Naive thymus-derived CD4-positive, alpha-beta T cell (primary cell): ENCODE measurements at regions not wholly inside any gene's neighbourhood (a gene's known extent, or its start where the extent isn't known, plus 50 kb on each side); places are given as distances from the start of the nearest gene placed in this dataset.

Experiments
- ATAC-seq: fragments of 150-1000 bp; cut with Tn5 transposase; 2 replicates; pipeline ENCODE4 v1.10.0; 2021; ENCODE audit warnings: mild to moderate bottlenecking, moderate library complexity
- CTCF ChIA-PET: fragments of 350-600 bp; sonication (Branson Sonifier 250); formaldehyde crosslinking; loops from one replicate; lab custom pipeline; 2021; ENCODE audit warnings: antibody characterized with exemption; lab: Charles Lee
- POLR2A ChIA-PET: fragments of 350-600 bp; sonication (Branson Sonifier 250); formaldehyde crosslinking; loops from one replicate; lab custom pipeline; 2021; ENCODE audit warnings: antibody characterized with exemption, inconsistent platforms; lab: Charles Lee
- DNase-seq, 9 donors: peaks; one replicate each; pipeline versions ENCODE4 v3.0.0 to v3.0.0-alpha.2; 2020 to 2022; ENCODE audit warnings: mixed read lengths in 1 of 9
- H3K27ac ChIP-seq: one replicate; pipeline ENCODE4 v1.7.0; 2013; ENCODE audit warnings: mild to moderate bottlenecking, low read depth, low read length, moderate library complexity
- H3K27me3 ChIP-seq, 2 donors: one replicate each; pipeline ENCODE4 v1.7.0; 2013; ENCODE audit warnings: low read length in 2 of 2, mild to moderate bottlenecking in 2 of 2, moderate library complexity in 2 of 2; ENCODE audit not compliant: control insufficient read depth in 2 of 2, insufficient read depth in 2 of 2
- H3K36me3 ChIP-seq, 3 experiments: 1 replicate in 2 of 3; 2 replicates in 1 of 3; pipeline ENCODE4 v1.7.0; 2013; ENCODE audit warnings: low read length in 3 of 3, mild to moderate bottlenecking in 3 of 3, moderate library complexity in 1 of 3; ENCODE audit not compliant: insufficient read depth in 3 of 3, control insufficient read depth in 2 of 3
- H3K4me1 ChIP-seq, 2 donors: one replicate each; pipeline ENCODE4 v1.7.0; 2013; ENCODE audit warnings: low read length in 2 of 2, mild to moderate bottlenecking in 2 of 2, moderate library complexity in 1 of 2; ENCODE audit not compliant: control insufficient read depth in 2 of 2, insufficient read depth in 2 of 2
- H3K4me3 ChIP-seq: 2 replicates; pipeline ENCODE4 v1.7.0; 2013; ENCODE audit warnings: mild to moderate bottlenecking, low read length
- H3K9me3 ChIP-seq, 3 experiments: 1 replicate in 2 of 3; 2 replicates in 1 of 3; pipeline ENCODE4 v1.7.0; 2013; ENCODE audit warnings: low read length in 3 of 3; ENCODE audit not compliant: control insufficient read depth in 2 of 3
- H3K27ac Mint-ChIP-seq, 9 donors: one replicate each; pipeline ENCODE4 v1.8.0; 2020 to 2022; ENCODE audit warnings: mixed read lengths in 9 of 9, mild to moderate bottlenecking in 8 of 9, moderate library complexity in 5 of 9, inconsistent platforms in 2 of 9
- H3K27me3 Mint-ChIP-seq, 5 donors: one replicate each; pipeline ENCODE4 v1.8.0; 2021 to 2022; ENCODE audit warnings: mixed read lengths in 5 of 5, mild to moderate bottlenecking in 1 of 5
- H3K36me3 Mint-ChIP-seq, 5 donors: one replicate each; pipeline ENCODE4 v1.8.0; 2020 to 2022; ENCODE audit warnings: mixed read lengths in 5 of 5, mild to moderate bottlenecking in 3 of 5, inconsistent platforms in 1 of 5
- H3K4me1 Mint-ChIP-seq, 7 donors: one replicate each; pipeline ENCODE4 v1.8.0; 2020 to 2022; ENCODE audit warnings: mixed read lengths in 7 of 7, mild to moderate bottlenecking in 3 of 7, inconsistent platforms in 1 of 7
- H3K4me3 Mint-ChIP-seq, 10 donors: one replicate each; pipeline ENCODE4 v1.8.0; 2020 to 2022; ENCODE audit warnings: mild to moderate bottlenecking in 10 of 10, mixed read lengths in 10 of 10, moderate library complexity in 6 of 10, inconsistent platforms in 2 of 10
- H3K9me3 Mint-ChIP-seq, 11 donors: one replicate each; pipeline ENCODE4 v1.8.0; 2020 to 2022; ENCODE audit warnings: mixed read lengths in 11 of 11, mild to moderate bottlenecking in 4 of 11, inconsistent platforms in 1 of 11, moderate library complexity in 1 of 11
- intact Hi-C, 2 donors: fragments of 100-400 bp; cut with micrococcal nuclease; formaldehyde crosslinking; loops; one replicate each; pipeline ENCODE4 v1.15.1; 2023

GRCh38 chr10:3366735-3367405 lies 194.3 kb upstream of the PITRM1 start:
- ChIA-PET CTCF (no interaction called here), POLR2A (no interaction called here)
- Mint-ChIP-seq H3K36me3 (no peaks in the 10 kb centered on the region), H3K9me3 (peaks cover 0 to 13% (median 4%) of the 10 kb centered on the region in 11 donors), H3K27ac (no peak overlapping the region), H3K4me1 (no peaks in the 10 kb centered on the region), H3K4me3 (no peak overlapping the region), H3K27me3 (peaks cover 0 to 8% (median 0%) of the 10 kb centered on the region in 5 donors)
- intact Hi-C loops = no loop called here
- no peak overlapping the region for H3K4me3 ChIP-seq
- no peak for ATAC-seq
- no peaks in the 10 kb centered on the region for H3K4me1 ChIP-seq
- H3K9me3 ChIP-seq = no peaks in the 10 kb centered on the region
- no peak for DNase-seq
- no peaks in the 10 kb centered on the region for H3K27me3 ChIP-seq
- H3K36me3 ChIP-seq = no peaks in the 10 kb centered on the region
- H3K27ac ChIP-seq = no peak overlapping the region

GRCh38 chr10:3366043-3366442 lies 193.5 kb upstream of the PITRM1 start:
- Histone ChIP-seq H3K4me1 (no peaks in the 10 kb centered on the region), H3K9me3 (no peaks in the 10 kb centered on the region), H3K27me3 (no peaks in the 10 kb centered on the region), H3K4me3 (no peak overlapping the region), H3K36me3 (no peaks in the 10 kb centered on the region), H3K27ac (no peak overlapping the region)
- Mint-ChIP-seq H3K27ac (no peak overlapping the region), H3K9me3 (peaks cover 0 to 16% (median 8%) of the 10 kb centered on the region in 11 donors), H3K36me3 (peaks cover 0 to 4% (median 4%) of the 10 kb centered on the region in 5 donors), H3K4me1 (no peaks in the 10 kb centered on the region), H3K4me3 (no peak overlapping the region), H3K27me3 (peaks cover 0 to 8% (median 2%) of the 10 kb centered on the region in 5 donors)
- intact Hi-C loops = no loop called here
- no peak for DNase-seq
- no peak for ATAC-seq
- ChIA-PET POLR2A (no interaction called here), CTCF (no interaction called here)

- no peaks in the 10 kb centered on the region for H3K36me3 ChIP-seq
- Mint-ChIP-seq H3K27me3 (peaks cover 0 to 8% (median 4%) of the 10 kb centered on the region in 5 donors), H3K4me1 (no peaks in the 10 kb centered on the region), H3K36me3 (peaks cover 0 to 8% (median 6%) of the 10 kb centered on the region in 5 donors), H3K4me3 (no peak overlapping the region), H3K27ac (no peak overlapping the region), H3K9me3 (peaks cover 0 to 20% (median 12%) of the 10 kb centered on the region in 11 donors)
- H3K4me1 ChIP-seq = no peaks in the 10 kb centered on the region
- DNase-seq (no peak), ATAC-seq (no peak)
- intact Hi-C loops = no loop called here
- H3K27me3 ChIP-seq = no peaks in the 10 kb centered on the region
- H3K4me3 ChIP-seq = no peak overlapping the region
- ChIA-PET CTCF (no interaction called here), POLR2A (no interaction called here)
- H3K9me3 ChIP-seq = no peaks in the 10 kb centered on the region
- no peak overlapping the region for H3K27ac ChIP-seq
Measured at GRCh38 chr10:3365630-3366029, 193.0 kb upstream of the PITRM1 start.

- Histone ChIP-seq H3K36me3 (no peaks in the 10 kb centered on the region), H3K4me3 (no peak overlapping the region), H3K4me1 (no peaks in the 10 kb centered on the region), H3K27ac (no peak overlapping the region), H3K27me3 (no peaks in the 10 kb centered on the region), H3K9me3 (no peaks in the 10 kb centered on the region)
- Mint-ChIP-seq H3K4me1 (no peaks in the 10 kb centered on the region), H3K4me3 (no peak overlapping the region), H3K9me3 (peaks cover 0 to 27% (median 12%) of the 10 kb centered on the region in 11 donors), H3K36me3 (peaks cover 0 to 9% (median 6%) of the 10 kb centered on the region in 5 donors), H3K27ac (no peak overlapping the region), H3K27me3 (peaks cover 0 to 8% (median 4%) of the 10 kb centered on the region in 5 donors)
- CTCF ChIA-PET = no interaction called here
- ATAC-seq (no peak), DNase-seq (no peak)
- intact Hi-C loops = no loop called here
- POLR2A ChIA-PET = no interaction called here
Measured at GRCh38 chr10:3364768-3365480, 192.3 kb upstream of the PITRM1 start.

GRCh38 chr10:3363311-3364045 lies 190.9 kb upstream of the PITRM1 start:
- Mint-ChIP-seq H3K9me3 (peaks cover 3 to 37% (median 16%) of the 10 kb centered on the region in 11 donors), H3K27me3 (peaks cover 0 to 12% (median 3%) of the 10 kb centered on the region in 5 donors), H3K27ac (no peak overlapping the region), H3K4me3 (no peak overlapping the region), H3K4me1 (peaks cover 0 to 2% (median 0%) of the 10 kb centered on the region in 7 donors), H3K36me3 (peaks cover 0 to 12% (median 7%) of the 10 kb centered on the region in 5 donors)
- H3K4me1 ChIP-seq = no peaks in the 10 kb centered on the region
- H3K9me3 ChIP-seq = no peaks in the 10 kb centered on the region
- DNase-seq (no peak), ATAC-seq (no peak)
- no peaks in the 10 kb centered on the region for H3K36me3 ChIP-seq
- ChIA-PET POLR2A (no interaction called here), CTCF (no interaction called here)
- H3K4me3 ChIP-seq = no peak overlapping the region
- intact Hi-C loops = no loop called here
- no peak overlapping the region for H3K27ac ChIP-seq
- H3K27me3 ChIP-seq = no peaks in the 10 kb centered on the region

GRCh38 chr10:3362394-3362793 lies 189.8 kb upstream of the PITRM1 start:
- Mint-ChIP-seq H3K27me3 (peaks cover 0 to 12% (median 6%) of the 10 kb centered on the region in 5 donors), H3K4me1 (peaks cover 0 to 2% (median 0%) of the 10 kb centered on the region in 7 donors), H3K4me3 (no peak overlapping the region), H3K36me3 (peaks cover 0 to 17% (median 7%) of the 10 kb centered on the region in 5 donors), H3K27ac (no peak overlapping the region), H3K9me3 (peaks cover 5 to 42% (median 16%) of the 10 kb centered on the region in 11 donors)
- Histone ChIP-seq H3K36me3 (no peaks in the 10 kb centered on the region), H3K4me3 (no peak overlapping the region), H3K27ac (no peak overlapping the region), H3K9me3 (no peaks in the 10 kb centered on the region), H3K27me3 (peaks cover 0 to 3% of the 10 kb centered on the region in 2 donors), H3K4me1 (no peaks in the 10 kb centered on the region)
- ChIA-PET CTCF (no interaction called here), POLR2A (no interaction called here)
- ATAC-seq = no peak
- no peak for DNase-seq
- intact Hi-C loops = no loop called here
